Suppressor macrophage (primary cell): ENCODE measurements at regions not wholly inside any gene's neighbourhood (a gene's known extent, or its start where the extent isn't known, plus 50 kb on each side); places are given as distances from the start of the nearest gene placed in this dataset.
"Not testable (repeated sequence)": the region's sequence is repeated elsewhere in the genome, so short reads cannot be mapped to it uniquely, and the experiment has no call there.

ENCODE experiments used
- DNase-seq, 4 experiments: peaks; one replicate each; pipeline ENCODE4 v3.0.0-alpha.2; 2020 to 2022

DNA sequence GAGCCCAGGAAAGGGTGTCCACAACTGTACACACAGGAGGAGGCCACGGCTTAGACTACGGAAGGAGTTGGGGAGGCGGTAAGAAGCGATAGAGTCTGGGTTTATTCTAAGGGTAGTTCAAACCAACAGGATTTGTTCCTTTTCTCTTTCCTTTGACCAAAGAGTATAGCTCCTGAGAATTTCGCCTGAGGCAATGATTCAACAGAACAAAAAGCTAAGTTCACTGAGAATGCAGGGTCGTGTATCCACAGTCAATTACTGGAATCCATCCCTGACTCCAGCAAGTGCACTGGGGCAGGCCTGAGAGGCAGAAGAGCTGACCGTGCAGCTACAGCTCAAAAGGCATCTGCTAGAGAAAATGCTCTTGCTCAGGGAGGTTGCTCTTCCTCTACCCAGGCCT is 140.9 kb downstream of the TFCP2L1 start:
- no peak for DNase-seq

DNA sequence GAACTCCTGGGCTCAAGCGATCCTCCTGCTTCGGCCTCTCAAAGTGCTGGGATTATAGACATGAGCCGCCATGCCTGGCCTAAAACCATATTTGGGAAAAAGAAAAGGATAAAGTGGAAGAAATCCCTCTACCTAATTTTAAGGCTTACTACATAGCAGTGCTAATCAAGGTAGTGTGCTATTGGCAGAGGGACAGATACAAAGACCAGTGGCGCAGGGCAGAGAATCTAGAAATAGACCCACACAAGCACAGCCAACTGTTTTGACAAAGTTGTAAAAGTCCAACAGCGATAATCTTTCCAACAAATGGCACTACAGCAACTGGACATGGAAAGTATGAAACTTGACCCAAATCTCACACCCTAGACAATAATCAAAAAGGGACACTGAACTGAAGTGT is 138.4 kb downstream of the TFCP2L1 start:
- DNase-seq = no peak

DNA sequence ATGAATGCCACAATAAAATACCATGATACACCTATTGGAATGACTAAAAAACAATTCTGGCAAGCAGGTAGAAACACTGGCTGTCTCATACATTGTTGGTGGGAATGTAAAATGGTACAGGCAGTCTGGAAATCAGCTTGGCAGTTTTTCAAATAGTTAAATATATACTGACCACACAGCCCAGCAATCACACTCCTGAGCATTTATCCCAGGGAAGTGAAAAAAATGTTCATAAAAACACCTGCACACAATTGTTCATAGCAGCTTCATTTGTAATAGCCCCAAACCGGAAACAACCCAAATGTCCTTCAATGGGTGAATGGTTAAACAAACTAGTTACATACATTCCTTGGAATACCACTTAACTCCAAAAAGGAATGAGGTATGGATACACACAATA is 137.2 kb downstream of the TFCP2L1 start:
- DNase-seq = no peak

DNA sequence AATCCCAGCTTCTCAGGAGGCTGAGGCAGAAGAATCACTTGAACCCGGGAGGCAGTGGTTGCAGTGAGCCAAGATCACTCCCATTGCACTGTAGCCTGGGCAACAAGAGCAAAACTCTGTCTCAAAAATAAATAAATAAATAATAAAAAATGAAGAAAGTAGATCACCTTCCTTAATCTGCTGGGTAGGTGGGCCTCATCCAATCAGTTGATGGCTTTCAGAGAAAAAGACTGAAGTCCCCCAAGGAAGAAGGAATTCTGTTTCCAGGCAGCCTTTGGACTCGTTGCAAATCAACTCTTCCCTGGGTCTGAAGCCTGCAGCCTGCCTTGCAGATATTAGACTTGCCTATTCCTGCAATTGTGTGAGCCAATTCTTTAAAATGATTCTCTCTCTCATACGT is 136.5 kb downstream of the TFCP2L1 start:
- no peak for DNase-seq

DNA sequence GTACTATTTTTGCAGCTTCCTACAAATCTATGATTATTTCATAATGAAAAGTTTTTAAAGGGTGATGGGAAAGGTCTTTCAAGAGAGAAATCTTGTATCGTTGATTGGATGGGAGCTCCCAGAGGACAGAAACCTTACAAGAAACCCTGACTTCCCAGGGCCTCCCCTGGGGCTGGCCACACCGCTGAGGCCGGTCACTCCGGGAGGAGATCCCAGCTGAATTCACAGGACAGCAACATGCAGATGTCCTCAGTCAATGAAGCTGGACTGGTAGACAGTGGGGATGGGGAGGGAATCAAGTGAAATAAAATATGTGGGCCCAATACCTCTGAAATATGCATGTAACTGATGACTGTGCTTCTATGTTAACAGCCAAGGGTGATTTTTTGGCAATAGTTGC is 135.6 kb downstream of the TFCP2L1 start:
- no peak for DNase-seq

DNA sequence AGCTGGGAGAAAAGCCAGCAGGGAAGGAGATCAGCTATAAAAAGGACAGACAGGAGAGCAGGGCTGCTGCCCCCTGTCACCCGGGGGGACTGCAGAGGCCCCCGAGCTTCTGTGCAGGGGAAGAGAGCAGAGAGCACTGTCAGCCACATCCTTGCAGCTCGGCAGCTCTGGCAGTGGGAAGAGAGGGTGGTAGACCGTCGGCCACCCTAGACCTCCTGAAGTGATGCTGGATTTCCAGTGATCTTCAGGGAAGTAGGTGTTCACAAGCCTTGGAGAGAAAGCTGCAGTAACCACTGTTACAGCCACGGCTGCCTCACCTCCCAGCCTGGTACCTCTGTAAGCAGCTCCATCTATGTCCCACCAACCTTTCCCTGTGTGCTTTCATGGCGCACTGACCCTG is 134.9 kb downstream of the TFCP2L1 start:
- DNase-seq = no peak

- DNase-seq = no peak
These were observed 134.3 kb downstream of the TFCP2L1 start for GRCh38 chr2:121150713-121151112.

DNA sequence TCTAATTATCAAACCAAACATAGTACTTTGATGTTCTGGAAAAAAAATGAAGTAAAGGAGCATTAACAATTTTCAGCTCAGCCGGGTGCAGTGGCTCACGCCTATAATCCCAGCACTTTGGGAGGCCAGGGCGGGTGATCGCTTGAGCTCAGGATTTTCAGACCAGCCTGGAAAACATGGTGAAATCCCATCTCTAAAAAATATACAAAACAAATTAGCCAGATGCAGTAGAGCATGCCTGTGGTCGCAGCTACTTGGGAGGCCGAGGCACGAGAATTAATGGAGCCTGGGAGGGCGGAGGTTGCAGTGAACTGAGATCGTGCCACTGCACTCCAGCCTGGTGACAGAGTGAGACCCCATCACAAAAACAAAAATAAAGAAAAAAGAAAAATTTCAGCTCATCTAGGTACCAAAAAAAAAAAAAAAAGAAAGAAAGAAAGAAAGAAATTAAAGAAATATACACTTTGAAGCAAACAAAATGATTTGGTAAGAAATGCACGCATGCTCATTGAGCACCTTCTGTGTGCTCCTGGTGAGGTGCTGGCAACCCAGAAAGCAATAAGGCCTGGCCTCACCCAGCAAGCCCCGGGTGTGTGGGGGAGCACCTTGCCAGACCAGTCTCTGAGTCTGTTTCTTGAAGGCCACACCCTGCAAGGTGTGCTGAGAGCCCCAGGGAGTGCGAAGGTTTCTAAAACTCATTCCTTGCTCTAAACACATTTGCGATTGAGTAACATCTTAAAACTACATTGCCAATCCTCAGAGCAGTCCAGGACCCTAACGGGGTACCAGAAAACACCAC is 133.5 kb downstream of the TFCP2L1 start:
- no peak for DNase-seq

DNA sequence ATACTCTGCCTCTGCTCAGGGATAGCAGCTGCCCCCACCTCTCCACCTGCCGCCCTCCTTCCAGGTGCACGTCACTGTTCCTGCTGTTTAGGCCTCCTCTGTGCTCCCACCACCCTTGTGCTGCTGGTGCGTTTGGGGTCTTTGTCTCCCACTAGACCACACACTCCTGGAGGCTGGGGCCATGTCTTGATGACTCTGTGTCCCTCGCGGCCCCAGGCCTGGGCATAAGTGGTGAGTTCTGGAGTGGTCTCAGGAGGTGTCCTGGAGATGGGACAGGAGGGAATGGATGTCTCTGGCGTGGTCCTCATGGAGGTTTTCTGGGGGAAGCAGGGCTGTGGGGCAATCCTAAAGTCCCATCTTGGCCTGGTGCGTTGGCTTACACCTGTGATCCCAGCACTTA is 132.1 kb downstream of the TFCP2L1 start:
- DNase-seq = no peak

DNA sequence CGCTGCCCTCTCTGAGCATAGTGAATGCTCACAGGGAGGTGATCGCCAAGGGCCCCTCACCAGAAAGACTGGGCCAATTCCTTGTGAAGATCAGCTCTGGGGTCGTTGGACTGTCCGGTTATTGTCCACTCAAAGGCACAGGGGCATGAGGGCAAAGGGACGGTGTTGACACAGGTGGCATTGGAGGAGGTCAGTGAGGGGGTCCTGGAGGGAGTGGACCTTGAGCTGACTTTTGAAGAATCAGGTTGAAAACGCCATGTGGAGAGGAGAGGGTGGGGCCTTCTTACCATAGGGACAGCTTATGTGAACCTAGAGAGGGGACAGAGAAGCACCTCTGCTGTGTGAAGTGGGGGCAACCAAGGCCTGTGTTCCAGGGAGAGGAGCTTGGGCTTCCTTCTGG is 131.5 kb downstream of the TFCP2L1 start:
- no peak for DNase-seq

DNA sequence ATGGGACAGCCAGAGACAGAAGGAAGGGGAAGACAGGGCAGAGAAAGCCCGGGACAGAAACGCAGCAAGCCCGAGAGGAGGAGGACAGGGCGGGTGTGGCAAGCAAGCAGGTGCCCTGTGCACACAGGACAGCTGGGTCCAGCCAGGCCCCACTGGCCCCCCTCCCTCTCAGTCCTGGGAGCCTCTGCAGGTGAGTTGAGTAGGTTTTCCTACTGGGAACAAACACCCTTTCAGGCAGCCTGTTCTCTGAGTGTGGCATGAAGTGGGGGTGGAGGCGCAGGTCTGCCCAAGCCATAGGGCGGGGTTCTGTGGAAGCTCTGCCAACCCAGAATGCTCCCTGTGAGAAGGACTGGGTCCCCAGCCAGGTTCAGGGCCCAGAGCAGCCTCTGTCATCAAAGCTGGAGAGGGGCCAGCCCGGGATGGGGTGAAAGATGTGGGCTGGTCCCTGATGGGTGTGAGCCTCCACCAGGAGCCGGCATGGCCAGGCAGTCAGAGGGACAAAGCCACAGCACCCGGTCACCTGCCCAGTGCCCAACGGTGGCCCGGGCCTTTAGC is 129.4 kb downstream of the TFCP2L1 start:
- DNase-seq = no peak

- not testable (repeated sequence) for DNase-seq
These were observed 127.5 kb downstream of the TFCP2L1 start for GRCh38 chr2:121157481-121157880.

DNA sequence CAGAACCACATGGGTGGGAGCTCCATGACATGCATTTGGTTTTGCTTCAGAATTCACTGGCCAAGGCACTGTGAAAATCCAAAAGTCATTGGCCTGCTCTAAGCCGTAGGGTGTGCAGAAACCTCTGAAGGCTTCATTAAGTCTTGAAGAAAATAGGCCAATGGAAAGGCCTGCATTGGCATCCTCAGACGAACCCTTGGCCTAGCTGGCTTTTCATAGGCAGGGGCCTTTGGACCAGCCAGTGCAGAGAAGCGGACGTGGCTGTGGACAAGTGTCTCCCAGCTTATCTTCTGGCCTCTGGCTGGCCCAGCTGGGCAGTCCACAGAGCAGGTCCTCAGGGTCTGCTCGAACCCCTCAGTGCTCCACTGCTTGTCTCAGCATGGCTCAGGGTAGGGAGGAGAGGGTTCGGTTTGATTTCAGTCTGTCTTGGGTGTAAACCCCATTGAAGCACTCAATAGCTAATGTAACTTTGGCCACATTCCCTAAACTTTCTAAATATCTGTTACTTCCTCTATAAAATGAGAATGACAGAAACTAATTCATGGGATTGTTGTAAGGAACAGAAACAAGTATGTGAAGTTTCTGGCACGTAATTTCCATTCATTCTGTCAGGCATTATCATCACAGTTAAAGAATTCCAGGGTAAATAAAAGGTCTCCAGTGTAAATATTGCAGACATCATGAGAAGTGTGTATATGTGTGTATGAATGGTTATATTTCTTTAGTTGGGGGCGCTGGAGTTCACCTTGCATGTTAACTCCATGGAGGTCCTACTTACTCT is 125.5 kb downstream of the TFCP2L1 start:
- no peak for DNase-seq

- DNase-seq = no peak
These were observed 124.6 kb downstream of the TFCP2L1 start for GRCh38 chr2:121160366-121160765.

GRCh38 chr2:121161272-121161671 is 123.7 kb downstream of the TFCP2L1 start:
- DNase-seq = no peak

DNA sequence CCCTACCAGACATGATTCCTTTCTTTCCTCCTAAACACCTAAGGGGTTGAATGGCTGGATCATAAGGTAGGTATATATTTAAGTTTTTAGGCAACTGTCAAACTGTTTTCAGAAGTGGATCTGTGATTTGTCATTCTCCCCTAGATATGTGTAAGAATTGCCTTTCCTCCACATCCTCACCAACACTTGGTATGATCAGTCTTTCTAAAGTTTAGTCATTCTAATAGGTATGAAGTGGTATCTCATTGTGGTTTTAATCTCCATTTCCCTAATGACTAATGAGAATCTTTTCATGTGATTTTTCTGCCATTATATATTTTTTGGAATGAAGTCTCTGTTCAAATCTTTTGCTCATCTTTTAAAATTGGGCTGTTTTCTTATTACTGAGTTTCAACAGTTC is 122.1 kb downstream of the TFCP2L1 start:
- DNase-seq = no peak

DNA sequence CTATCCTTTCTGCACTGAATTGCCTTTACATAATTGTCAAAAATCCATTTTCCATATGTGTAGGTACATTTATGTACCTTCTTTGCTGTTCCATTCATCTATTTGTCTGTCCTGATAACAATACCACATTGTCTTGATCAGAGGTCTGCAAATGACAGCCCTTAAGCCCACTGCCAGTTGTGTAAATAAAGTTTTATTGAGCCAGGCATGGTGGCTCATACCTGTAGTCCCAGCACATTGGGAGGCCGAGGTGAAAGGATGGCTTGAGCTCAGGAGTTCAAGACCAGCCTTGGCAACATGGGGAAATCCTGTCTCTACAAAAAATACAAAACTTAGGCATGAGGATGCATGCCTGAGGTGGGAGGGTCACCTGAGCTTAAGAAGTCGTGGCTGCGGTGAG is 121.0 kb downstream of the TFCP2L1 start:
- DNase-seq = no peak

- no peak for DNase-seq
These were observed 119.9 kb downstream of the TFCP2L1 start for GRCh38 chr2:121165038-121165542.
